ENCODE measurements at regions not wholly inside any gene's neighbourhood (a gene's known extent, or its start where the extent isn't known, plus 50 kb on each side); places are given as distances from the start of the nearest gene placed in this dataset.

DNA sequence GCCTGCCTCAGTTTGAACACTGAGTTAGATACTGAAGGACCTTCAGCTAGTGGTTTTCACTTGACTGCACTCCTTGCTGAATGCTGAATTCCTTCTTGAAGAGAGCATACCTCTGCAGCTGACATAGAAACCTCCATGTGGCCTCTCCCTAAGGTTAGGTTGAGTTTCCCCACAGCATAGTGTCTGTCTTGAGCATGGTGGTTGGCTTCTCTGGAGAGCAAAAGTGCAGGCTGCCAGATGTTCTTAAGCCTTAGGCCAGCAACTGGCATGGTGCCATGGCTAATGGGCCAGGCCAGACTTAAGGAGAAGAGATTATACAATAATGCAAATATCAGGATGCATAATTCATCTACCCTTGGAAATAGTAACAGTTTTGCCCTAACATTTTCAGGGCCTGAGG is 545.6 kb upstream of the ZNF385D start:
- TF ChIP-seq, protein P1, sequence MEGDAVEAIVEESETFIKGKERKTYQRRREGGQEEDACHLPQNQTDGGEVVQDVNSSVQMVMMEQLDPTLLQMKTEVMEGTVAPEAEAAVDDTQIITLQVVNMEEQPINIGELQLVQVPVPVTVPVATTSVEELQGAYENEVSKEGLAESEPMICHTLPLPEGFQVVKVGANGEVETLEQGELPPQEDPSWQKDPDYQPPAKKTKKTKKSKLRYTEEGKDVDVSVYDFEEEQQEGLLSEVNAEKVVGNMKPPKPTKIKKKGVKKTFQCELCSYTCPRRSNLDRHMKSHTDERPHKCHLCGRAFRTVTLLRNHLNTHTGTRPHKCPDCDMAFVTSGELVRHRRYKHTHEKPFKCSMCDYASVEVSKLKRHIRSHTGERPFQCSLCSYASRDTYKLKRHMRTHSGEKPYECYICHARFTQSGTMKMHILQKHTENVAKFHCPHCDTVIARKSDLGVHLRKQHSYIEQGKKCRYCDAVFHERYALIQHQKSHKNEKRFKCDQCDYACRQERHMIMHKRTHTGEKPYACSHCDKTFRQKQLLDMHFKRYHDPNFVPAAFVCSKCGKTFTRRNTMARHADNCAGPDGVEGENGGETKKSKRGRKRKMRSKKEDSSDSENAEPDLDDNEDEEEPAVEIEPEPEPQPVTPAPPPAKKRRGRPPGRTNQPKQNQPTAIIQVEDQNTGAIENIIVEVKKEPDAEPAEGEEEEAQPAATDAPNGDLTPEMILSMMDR (conservative IDR thresholded peaks at IDR 0.05): no peak
- no peak overlapping the region for H3K27ac ChIP-seq

DNA sequence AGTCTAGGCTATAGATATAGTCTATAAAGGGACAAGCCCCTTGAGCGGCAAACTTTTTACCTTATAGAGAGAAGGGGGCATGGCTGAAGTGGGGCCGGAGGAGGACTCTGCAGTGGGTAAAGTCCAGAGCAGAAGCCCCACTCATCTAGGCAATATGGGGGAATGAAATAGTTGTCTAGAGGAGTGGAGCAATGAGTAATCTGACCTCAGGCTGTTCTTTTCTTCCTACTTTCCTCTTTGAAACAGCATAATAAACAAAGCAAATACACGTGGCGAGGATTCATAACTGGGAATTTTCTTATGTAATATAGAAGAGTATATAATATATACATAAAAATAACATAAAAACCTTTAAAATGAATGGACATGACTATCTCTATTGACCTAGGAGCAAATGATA is 546.4 kb upstream of the ZNF385D start:
- TF ChIP-seq, protein P1 (conservative IDR thresholded peaks at IDR 0.05): no peak

DNA sequence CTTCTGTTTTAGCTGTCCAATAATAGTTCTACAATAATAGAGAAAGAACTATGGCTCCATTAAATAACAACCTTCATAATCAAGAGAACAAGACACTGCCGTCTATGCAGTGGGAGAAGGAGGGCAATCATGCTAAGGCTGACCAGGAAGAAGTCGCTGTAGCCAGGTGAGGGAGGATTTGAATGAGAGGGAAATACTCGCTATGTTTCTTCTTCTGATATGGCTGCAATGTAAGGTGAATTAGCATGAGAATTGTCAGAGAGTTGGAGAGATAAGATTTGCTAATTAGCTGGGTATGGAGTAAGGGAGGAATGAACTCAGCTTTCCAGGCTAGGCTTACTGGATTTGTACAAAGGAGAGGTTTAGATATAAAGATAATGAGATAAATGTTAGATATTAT is 555.4 kb upstream of the ZNF385D start:
- TF ChIP-seq, protein P1 (conservative IDR thresholded peaks at IDR 0.05): no peak
- H3K27ac ChIP-seq: no peak overlapping the region

More for the DNA sequence above, 546.4 kb upstream of the ZNF385D start:
- H3K27ac ChIP-seq: no peak overlapping the region

DNA sequence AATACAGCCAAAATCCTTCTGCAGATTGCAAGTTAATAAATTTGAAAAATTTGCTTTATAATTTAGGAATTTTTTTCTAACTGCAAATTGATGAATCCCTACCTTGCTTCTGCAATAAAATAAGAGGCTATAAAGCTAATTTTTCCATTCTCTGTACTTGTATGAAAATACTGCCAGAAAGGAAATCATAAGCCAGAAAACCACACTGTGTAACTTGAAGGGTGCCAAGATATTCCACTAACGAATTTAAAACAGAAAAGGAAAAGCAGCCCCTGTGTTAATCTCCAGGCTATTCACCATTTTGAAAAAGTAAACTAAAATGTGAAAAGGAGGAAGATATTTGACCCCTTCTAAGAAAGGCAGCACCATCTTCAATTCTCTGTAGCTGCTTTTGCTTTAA is 557.9 kb upstream of the ZNF385D start:
- TF ChIP-seq, protein P1 (conservative IDR thresholded peaks at IDR 0.05): no peak
- no peak overlapping the region for H3K27ac ChIP-seq

DNA sequence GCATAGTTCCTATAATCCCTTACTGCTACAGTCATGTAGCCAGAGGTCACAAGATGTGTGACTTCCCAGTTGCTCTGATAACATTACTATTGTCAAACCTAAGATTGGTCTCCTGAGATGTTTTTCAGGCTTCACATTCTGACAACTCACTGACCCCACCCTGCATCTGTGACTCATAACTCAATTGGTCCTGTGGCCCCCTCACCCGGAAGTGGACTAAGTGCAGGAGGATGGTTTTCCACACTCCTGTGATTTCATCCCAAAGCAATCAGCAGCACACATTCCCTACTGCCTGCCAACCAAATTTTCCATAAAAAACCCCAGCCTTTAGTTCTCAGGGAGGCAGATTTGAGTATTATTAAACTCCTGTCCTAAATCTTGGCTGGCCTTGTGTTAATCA is 564.9 kb upstream of the ZNF385D start:
- no peak overlapping the region for H3K27ac ChIP-seq
- TF ChIP-seq, protein P1 (conservative IDR thresholded peaks at IDR 0.05): no peak

DNA sequence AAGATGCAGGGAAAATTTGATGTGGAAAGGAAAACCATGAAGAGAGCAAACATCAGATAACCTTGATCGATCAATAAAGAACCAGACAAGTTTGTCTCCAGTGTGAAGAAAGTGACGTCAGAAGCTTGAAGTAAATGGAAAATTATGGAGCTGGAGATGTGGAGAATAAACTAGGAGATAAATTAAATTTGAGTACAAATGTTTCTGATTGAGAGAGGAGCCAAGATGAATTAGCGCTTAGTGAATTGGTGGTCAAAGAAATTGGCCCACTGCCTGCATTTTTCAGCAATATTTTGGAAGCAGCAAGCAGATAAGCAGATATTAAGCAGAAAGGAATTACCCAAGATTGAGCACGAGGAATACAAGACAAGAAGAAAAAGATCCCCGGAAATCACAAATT is 567.3 kb upstream of the ZNF385D start:
- TF ChIP-seq, protein P1 (conservative IDR thresholded peaks at IDR 0.05): no peak

DNA sequence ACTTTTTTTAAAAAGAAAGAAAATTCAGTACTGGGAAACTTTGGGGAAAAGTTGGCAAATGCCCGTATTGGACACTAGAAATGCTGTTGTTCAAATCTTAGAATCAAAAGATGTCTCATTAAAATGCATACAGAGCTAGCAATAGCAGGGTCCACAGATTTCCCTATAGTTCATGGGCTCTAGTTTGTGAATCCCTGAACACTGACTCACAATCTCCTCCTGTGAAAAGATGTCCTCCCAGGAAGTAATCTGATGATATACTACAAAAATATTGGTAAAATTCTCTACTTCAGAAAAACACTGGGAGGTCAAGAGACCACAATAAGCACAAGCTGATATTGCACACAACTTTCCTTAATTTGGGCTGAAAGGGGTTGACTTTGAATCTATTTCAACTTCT is 568.4 kb upstream of the ZNF385D start:
- H3K27ac ChIP-seq: no peak overlapping the region
- TF ChIP-seq, protein P1 (conservative IDR thresholded peaks at IDR 0.05): no peak

More for the DNA sequence above, 567.3 kb upstream of the ZNF385D start:
- H3K27ac ChIP-seq: no peak overlapping the region

DNA sequence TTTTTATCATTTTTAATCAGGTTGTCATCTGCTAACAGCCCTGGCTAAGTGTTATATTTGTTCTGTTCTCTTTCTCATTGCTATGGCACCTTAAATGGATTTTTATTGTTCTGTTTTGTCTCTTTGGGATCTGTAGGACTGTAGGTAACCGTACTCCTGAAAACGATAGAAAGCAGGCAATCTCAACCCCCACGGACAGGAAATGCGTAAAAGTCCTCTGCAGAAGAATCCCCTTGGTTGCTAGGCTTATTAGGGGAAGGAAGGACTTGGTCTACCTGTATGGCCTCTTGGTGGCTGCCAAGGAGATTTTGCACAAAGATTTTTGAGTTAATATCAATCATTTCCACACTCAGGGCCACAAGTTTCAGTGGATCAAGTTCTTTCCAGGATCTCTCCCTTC is 571.9 kb upstream of the ZNF385D start:
- no peak overlapping the region for H3K27ac ChIP-seq
- TF ChIP-seq, protein P1 (conservative IDR thresholded peaks at IDR 0.05): no peak
